ENCODE measurements at regions not wholly inside any gene's neighbourhood (a gene's known extent, or its start where the extent isn't known, plus 50 kb on each side); places are given as distances from the start of the nearest gene placed in this dataset.

- TF ChIP-seq CTCF (tag by site-specific recombination; IDR thresholded peaks at IDR 0.05) (no peak), ZNF292 (tag by site-specific recombination; IDR thresholded peaks at IDR 0.05; ENCODE audit: borderline replicate concordance, low read depth) (no peak), HOXA7 (CRISPR knock-in tag; IDR thresholded peaks at IDR 0.05; ENCODE audit: borderline replicate concordance) (no peak), ZNF830 (tag by site-specific recombination; IDR thresholded peaks at IDR 0.05; ENCODE audit: low read depth) (no peak)
Measured at GRCh38 chr2:120565095-120565460, 170.6 kb upstream of the GLI2 start.
